ENCODE measurements at regions not wholly inside any gene's neighbourhood (a gene's known extent, or its start where the extent isn't known, plus 50 kb on each side); places are given as distances from the start of the nearest gene placed in this dataset.

- Histone ChIP-seq H3K36me3 (ENCODE audit: control insufficient read depth, insufficient read depth, low read length) (no peaks in the 10 kb centered on the region), H3K9ac (ENCODE audit: extremely low read depth, low read length, poor library complexity, severe bottlenecking) (no peak overlapping the region), H3K4me3 (ENCODE audit: low read length) (no peak overlapping the region), H3K27me3 (ENCODE audit: control insufficient read depth, insufficient read depth, low read length, poor library complexity, severe bottlenecking) (no peaks in the 10 kb centered on the region), H3K4me1 (ENCODE audit: control insufficient read depth, insufficient read depth, low read length) (no peaks in the 10 kb centered on the region), H3K27ac (ENCODE audit: low read depth, low read length) (no peak overlapping the region), H3K9me3 (ENCODE audit: control insufficient read depth, low read length) (no peaks in the 10 kb centered on the region)
- no peaks in the 10 kb centered on the region for H3K36me3 Mint-ChIP-seq (ENCODE audit: low read depth)
- H3K4me1 Mint-ChIP-seq = no peaks in the 10 kb centered on the region
- no peaks in the 10 kb centered on the region for H3K27me3 Mint-ChIP-seq (ENCODE audit: insufficient read depth)
- H3K4me3 Mint-ChIP-seq = no peak overlapping the region
- no peak for DNase-seq
- H3K9me3 Mint-ChIP-seq = peaks cover 25% of the 10 kb centered on the region
- no peak overlapping the region for H3K27ac Mint-ChIP-seq
- TF ChIP-seq CTCF (conservative IDR thresholded peaks at IDR 0.05) = no peak
Observed at GRCh38 chrX:27254656-27255055, 208.5 kb downstream of the PPP4R3C start.

GRCh38 chrX:27251369-27251768 is 211.8 kb downstream of the PPP4R3C start:
- H3K36me3 ChIP-seq (ENCODE audit: control insufficient read depth, insufficient read depth, low read length) = no peaks in the 10 kb centered on the region
- H3K9ac ChIP-seq (ENCODE audit: extremely low read depth, low read length, poor library complexity, severe bottlenecking) = no peak overlapping the region
- no peaks in the 10 kb centered on the region for H3K27me3 ChIP-seq (ENCODE audit: control insufficient read depth, insufficient read depth, low read length, poor library complexity, severe bottlenecking)
- H3K4me3 ChIP-seq (ENCODE audit: low read length) = no peak overlapping the region
- Mint-ChIP-seq H3K9me3 (peaks cover 16% of the 10 kb centered on the region), H3K27me3 (ENCODE audit: insufficient read depth) (no peaks in the 10 kb centered on the region), H3K36me3 (ENCODE audit: low read depth) (no peaks in the 10 kb centered on the region), H3K27ac (no peak overlapping the region), H3K4me1 (no peaks in the 10 kb centered on the region), H3K4me3 (no peak overlapping the region)
- WGBS, 2 experiments (ENCODE audit: insufficient coverage in 1 of 2, insufficient read length in 1 of 2) = 75% methylated on average over 2 of the region's 3 CpGs; no CpG with 5 or more reads in 1 of the 2 experiments
- TF ChIP-seq CTCF (conservative IDR thresholded peaks at IDR 0.05) = peak; percentile 29
- H3K9me3 ChIP-seq (ENCODE audit: control insufficient read depth, low read length) = no peaks in the 10 kb centered on the region
- H3K27ac ChIP-seq (ENCODE audit: low read depth, low read length) = no peak overlapping the region
- H3K4me1 ChIP-seq (ENCODE audit: control insufficient read depth, insufficient read depth, low read length) = no peaks in the 10 kb centered on the region
- peak; percentile 44 for DNase-seq

GRCh38 chrX:27242581-27242980 is 220.6 kb downstream of the PPP4R3C start:
- Histone ChIP-seq H3K9me3 (ENCODE audit: control insufficient read depth, low read length) (no peaks in the 10 kb centered on the region), H3K4me3 (ENCODE audit: low read length) (no peak overlapping the region), H3K27me3 (ENCODE audit: control insufficient read depth, insufficient read depth, low read length, poor library complexity, severe bottlenecking) (no peaks in the 10 kb centered on the region), H3K36me3 (ENCODE audit: control insufficient read depth, insufficient read depth, low read length) (no peaks in the 10 kb centered on the region), H3K4me1 (ENCODE audit: control insufficient read depth, insufficient read depth, low read length) (no peaks in the 10 kb centered on the region), H3K27ac (ENCODE audit: low read depth, low read length) (no peak overlapping the region), H3K9ac (ENCODE audit: extremely low read depth, low read length, poor library complexity, severe bottlenecking) (no peak overlapping the region)
- peaks cover 39% of the 10 kb centered on the region for H3K9me3 Mint-ChIP-seq
- no peak overlapping the region for H3K4me3 Mint-ChIP-seq
- no peaks in the 10 kb centered on the region for H3K4me1 Mint-ChIP-seq
- no CpG with 5 or more reads among the region's 1 CpG for WGBS, 2 experiments (ENCODE audit: insufficient coverage in 1 of 2, insufficient read length in 1 of 2)
- H3K27ac Mint-ChIP-seq = no peak overlapping the region
- H3K27me3 Mint-ChIP-seq (ENCODE audit: insufficient read depth) = no peaks in the 10 kb centered on the region
- no peaks in the 10 kb centered on the region for H3K36me3 Mint-ChIP-seq (ENCODE audit: low read depth)
- DNase-seq = no peak
- no peak for TF ChIP-seq CTCF (conservative IDR thresholded peaks at IDR 0.05)

Measured in endodermal cell (in vitro differentiated cells).